Mucosa of descending colon (tissue), 3 donors: ENCODE measurements at regions not wholly inside any gene's neighbourhood (a gene's known extent, or its start where the extent isn't known, plus 50 kb on each side); places are given as distances from the start of the nearest gene placed in this dataset.

Experiments used
- ATAC-seq: fragments of 200-7000 bp; cut with Tn5 transposase; one replicate; pipeline ENCODE4 v1.9.1; 2020; ENCODE audit warnings: mild to moderate bottlenecking, moderate library complexity
- DNase-seq, 3 donors: peaks; one replicate each; pipeline ENCODE4 v3.0.0-alpha.2; 2020
- H3K36me3 ChIP-seq: fragments of 200-600 bp; one replicate; pipeline ENCODE4 v1.8.0; 2021; ENCODE audit warnings: low read depth, mild to moderate bottlenecking
- H3K4me1 ChIP-seq: fragments of 200-600 bp; one replicate; pipeline ENCODE4 v1.8.0; 2021; ENCODE audit warnings: low read depth, mild to moderate bottlenecking
- H3K4me3 ChIP-seq: fragments of 200-600 bp; one replicate; pipeline ENCODE4 v1.8.0; 2021; ENCODE audit warnings: mild to moderate bottlenecking
- H3K9me3 ChIP-seq: fragments of 200-600 bp; one replicate; pipeline ENCODE4 v1.8.0; 2021; ENCODE audit warnings: mild to moderate bottlenecking
- intact Hi-C, 2 donors: fragments of 100-400 bp; cut with DNase I in 1 of 2; cut with micrococcal nuclease in 1 of 2; formaldehyde crosslinking; loops; one replicate each; pipeline versions ENCODE4 v1.11.0 to v1.11.1; 2022; cut with DNase I, micrococcal nuclease
- TF ChIP-seq, protein P1 (sequence below): fragments of 200-600 bp; IDR thresholded peaks from one replicate; pipeline ENCODE4 v1.8.0; 2022; ENCODE audit warnings: antibody characterized with exemption, mild to moderate bottlenecking
- donor health status: DM: no; HTN: no; CAD: no; lungs with moderate emphysema.
- donor health status: DM: no; HTN: no; CAD: no.
- donor health status: DM: no; HTN: yes; CAD: no.

DNA sequence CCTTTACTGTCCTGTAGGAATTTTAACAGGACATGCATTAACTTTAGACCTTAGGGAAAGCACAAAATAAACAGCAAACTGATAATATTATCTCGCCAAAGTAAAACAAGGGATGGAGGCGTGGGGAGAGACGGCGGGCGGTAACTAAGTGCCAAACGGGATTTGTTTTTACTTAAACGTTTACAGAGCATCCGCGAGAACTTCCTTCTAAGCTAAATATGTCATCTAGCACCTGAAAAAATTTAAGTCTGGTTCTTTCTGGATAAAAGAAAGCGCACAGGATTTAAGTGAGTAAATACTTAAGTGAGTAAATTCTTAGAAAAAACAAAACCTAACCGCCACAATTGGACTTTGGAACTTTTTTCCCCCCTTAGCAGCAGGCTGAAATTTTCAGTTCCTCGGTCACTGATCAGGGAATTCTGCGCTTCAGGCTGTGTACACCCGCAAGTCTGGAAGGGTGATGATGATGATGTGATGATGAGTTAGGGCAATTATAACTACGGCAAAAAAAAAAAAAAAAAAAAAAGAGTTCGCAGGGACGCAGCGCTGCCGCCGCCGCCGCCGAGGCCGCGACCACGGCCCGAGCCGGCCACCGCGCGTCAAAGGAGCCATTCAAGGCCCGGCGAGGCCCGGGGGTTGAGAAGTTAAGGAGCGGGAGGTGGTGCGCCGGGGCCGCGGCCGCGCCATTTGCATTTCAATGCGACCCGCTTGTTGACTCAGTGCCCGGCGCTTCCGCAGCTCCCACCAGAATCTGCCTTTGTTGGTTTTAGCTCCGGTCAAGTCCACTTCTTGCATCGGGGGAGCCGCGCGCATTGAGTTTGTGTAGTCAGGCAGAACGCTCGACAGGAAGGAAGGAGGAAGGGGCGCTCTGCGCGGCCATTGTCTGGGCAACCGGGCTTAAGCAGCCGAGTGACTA, 108.8 kb downstream of the SPRY1 start:
- H3K36me3 ChIP-seq: no peaks in the 10 kb centered on the region

DNA sequence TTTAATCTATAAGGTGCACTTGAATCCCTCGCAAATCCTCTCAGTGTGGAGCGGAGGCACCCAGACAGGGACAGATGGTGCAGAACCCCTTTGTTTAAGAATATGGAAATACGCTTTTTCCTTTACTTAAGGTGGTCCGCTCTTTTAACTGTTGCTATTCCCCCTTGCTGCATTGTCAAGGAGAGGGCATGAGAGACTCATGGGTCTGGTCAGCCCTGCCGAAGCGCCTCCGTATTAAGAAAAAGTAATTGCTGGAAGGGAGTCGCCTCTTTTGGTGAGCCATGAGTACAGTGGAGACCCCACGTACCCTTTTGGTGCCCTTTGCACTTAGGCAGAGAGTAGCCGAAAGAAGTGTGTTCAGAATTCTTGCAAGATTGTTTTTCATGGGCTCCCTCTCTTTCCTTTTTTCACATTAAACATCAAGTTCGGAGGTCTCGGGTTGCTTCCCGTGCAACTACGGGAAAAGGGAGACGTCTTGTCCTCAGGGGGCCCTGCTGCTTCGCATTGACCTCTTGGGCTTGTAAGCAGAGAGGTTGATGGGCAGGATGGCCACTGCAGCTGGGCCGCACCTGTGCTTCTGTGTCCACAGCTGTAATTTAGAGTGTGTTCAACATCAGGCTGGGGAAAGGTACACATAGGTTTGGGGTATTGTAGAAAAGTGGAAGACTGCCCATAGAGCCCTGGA, 109.6 kb downstream of the SPRY1 start:
- DNase-seq: no peak
- intact Hi-C loops: loop anchor here in 1 of 2 donors (10.0 kb wide), 1 partner anchor 91 kb away; no protein-coding TSS in a partner anchor
- TF ChIP-seq, protein P1, sequence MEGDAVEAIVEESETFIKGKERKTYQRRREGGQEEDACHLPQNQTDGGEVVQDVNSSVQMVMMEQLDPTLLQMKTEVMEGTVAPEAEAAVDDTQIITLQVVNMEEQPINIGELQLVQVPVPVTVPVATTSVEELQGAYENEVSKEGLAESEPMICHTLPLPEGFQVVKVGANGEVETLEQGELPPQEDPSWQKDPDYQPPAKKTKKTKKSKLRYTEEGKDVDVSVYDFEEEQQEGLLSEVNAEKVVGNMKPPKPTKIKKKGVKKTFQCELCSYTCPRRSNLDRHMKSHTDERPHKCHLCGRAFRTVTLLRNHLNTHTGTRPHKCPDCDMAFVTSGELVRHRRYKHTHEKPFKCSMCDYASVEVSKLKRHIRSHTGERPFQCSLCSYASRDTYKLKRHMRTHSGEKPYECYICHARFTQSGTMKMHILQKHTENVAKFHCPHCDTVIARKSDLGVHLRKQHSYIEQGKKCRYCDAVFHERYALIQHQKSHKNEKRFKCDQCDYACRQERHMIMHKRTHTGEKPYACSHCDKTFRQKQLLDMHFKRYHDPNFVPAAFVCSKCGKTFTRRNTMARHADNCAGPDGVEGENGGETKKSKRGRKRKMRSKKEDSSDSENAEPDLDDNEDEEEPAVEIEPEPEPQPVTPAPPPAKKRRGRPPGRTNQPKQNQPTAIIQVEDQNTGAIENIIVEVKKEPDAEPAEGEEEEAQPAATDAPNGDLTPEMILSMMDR: no peak
- H3K4me1 ChIP-seq: no peaks in the 10 kb centered on the region
- ATAC-seq: no peak
- H3K9me3 ChIP-seq: no peaks in the 10 kb centered on the region
- no peak overlapping the region for H3K4me3 ChIP-seq
- H3K36me3 ChIP-seq: no peaks in the 10 kb centered on the region

More for the DNA sequence above, 108.8 kb downstream of the SPRY1 start:
- ATAC-seq (peak; percentile 79), DNase-seq (peak; percentile 55 to 63 (median 63))
- intact Hi-C loops: loop anchor here in 1 of 2 donors (10.0 kb wide), 1 partner anchor 91 kb away; no protein-coding TSS in a partner anchor
- H3K4me1 ChIP-seq: no peaks in the 10 kb centered on the region
- TF ChIP-seq, protein P1: no peak
- no peaks in the 10 kb centered on the region for H3K9me3 ChIP-seq
- H3K4me3 ChIP-seq: no peak overlapping the region

DNA sequence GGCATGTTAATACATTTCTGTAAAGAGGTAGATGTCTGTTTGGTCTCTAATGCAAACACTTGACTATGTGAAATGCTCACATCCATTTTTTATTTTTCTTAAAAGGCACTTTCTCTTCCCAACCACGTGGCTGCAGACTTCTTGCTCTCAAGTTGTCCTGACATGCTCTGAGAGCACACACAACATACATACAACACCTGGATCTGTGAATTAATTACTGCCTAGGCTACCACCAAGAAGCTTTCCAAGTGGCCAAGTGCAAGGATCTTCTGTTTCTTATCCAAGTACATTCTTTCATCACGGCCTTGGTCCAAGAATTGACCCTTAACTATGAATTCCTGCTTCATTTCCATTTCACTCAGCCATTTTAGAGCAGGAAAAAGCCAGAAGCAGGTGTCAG, 110.8 kb downstream of the SPRY1 start:
- TF ChIP-seq, protein P1: no peak
- ATAC-seq (no peak), DNase-seq (no peak)
- no peaks in the 10 kb centered on the region for H3K9me3 ChIP-seq
- intact Hi-C loops: loop anchor here in 1 of 2 donors (10.0 kb wide), 1 partner anchor 93 kb away; no protein-coding TSS in a partner anchor
- no peaks in the 10 kb centered on the region for H3K4me1 ChIP-seq
- no peak overlapping the region for H3K4me3 ChIP-seq
- no peaks in the 10 kb centered on the region for H3K36me3 ChIP-seq

DNA sequence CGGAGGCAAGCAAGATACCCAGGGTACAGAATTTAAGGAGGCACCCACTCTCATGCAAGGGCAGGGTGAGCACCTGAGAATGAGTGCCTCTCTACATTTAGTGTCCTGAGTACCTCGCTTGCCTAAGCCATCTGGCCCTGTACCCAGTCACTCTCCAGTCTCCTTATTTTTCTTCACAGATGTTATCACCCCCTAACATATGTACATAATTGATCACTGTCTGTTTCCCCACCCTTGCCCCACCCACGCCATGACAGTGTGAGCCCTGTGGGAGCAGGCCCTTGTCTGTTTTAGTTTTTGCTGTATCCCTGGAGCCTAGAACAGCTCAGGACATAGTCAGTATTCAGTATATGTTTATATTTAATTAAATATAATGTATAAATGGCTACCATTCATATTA, 113.6 kb downstream of the SPRY1 start:
- Histone ChIP-seq H3K4me3 (no peak overlapping the region), H3K9me3 (no peaks in the 10 kb centered on the region), H3K36me3 (no peaks in the 10 kb centered on the region), H3K4me1 (no peaks in the 10 kb centered on the region)
- TF ChIP-seq, protein P1: no peak
- ATAC-seq (no peak), DNase-seq (no peak)
- intact Hi-C loops: no loop called here

DNA sequence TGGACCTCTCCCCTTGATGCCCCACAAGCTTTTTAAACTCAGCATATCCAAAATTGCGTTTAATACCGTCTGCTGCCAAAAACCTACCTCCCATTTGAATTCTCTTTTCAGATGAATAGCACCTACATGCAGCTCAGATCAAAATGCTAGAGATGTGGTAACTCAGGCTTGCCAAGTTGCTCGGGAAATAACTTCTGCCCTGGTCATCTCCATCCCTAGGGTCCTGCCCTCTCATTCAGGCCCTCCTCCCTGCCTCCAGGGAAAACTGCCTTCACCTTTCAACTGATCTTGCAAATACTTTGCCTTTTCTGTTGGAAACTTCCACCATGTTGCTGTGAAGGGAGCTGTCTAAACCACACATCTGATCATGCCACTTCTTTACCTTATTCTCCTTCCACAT, 114.1 kb downstream of the SPRY1 start:
- Histone ChIP-seq H3K36me3 (no peaks in the 10 kb centered on the region), H3K4me1 (no peaks in the 10 kb centered on the region), H3K9me3 (no peaks in the 10 kb centered on the region), H3K4me3 (no peak overlapping the region)
- no peak for DNase-seq
- TF ChIP-seq, protein P1: no peak
- intact Hi-C loops: no loop called here
- no peak for ATAC-seq
